ENCODE measurements at regions not wholly inside any gene's neighbourhood (a gene's known extent, or its start where the extent isn't known, plus 50 kb on each side); places are given as distances from the start of the nearest gene placed in this dataset.

DNA sequence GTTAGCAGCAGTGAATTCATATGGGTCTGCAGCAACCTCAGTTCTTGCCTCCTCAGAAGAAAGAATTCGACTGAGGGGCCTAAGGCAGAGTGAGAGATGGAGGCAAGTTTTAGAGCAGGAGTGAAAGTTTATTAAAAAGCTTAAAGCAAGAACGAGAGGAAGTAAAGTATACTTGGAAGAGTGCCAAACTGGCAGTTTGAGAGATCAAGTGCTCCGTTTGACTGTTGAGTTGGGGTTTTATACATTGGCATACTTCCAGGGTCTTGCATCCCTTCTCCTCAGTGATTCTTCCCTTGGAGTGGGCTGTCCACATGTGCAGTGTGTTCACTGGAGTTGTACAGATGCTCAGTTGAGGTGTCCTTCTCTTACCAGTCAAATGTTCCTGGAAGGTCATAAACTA, 203.6 kb downstream of the SPATA31D1 start:
- TF ChIP-seq, protein P1, sequence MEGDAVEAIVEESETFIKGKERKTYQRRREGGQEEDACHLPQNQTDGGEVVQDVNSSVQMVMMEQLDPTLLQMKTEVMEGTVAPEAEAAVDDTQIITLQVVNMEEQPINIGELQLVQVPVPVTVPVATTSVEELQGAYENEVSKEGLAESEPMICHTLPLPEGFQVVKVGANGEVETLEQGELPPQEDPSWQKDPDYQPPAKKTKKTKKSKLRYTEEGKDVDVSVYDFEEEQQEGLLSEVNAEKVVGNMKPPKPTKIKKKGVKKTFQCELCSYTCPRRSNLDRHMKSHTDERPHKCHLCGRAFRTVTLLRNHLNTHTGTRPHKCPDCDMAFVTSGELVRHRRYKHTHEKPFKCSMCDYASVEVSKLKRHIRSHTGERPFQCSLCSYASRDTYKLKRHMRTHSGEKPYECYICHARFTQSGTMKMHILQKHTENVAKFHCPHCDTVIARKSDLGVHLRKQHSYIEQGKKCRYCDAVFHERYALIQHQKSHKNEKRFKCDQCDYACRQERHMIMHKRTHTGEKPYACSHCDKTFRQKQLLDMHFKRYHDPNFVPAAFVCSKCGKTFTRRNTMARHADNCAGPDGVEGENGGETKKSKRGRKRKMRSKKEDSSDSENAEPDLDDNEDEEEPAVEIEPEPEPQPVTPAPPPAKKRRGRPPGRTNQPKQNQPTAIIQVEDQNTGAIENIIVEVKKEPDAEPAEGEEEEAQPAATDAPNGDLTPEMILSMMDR (IDR thresholded peaks at IDR 0.05; ENCODE audit: insufficient read depth, low read length, poor library complexity, severe bottlenecking) = no peak
- no peak for TF ChIP-seq EZH2phosphoT487 (conservative IDR thresholded peaks at IDR 0.05; ENCODE audit: low read length)
